Endothelial cell (in vitro differentiated cells): ENCODE measurements at regions not wholly inside any gene's neighbourhood (a gene's known extent, or its start where the extent isn't known, plus 50 kb on each side); places are given as distances from the start of the nearest gene placed in this dataset.
"Not testable (repeated sequence)": the region's sequence is repeated elsewhere in the genome, so short reads cannot be mapped to it uniquely, and the experiment has no call there.

ENCODE experiments used
- DNase-seq: peaks from one replicate; pipeline ENCODE4 v3.0.0; 2021; ENCODE audit warnings: low spot score
- H3K27ac Mint-ChIP-seq: one replicate; pipeline ENCODE4 v1.8.0; 2021; ENCODE audit warnings: mixed read lengths, inconsistent platforms; ENCODE audit not compliant: unreplicated experiment
- H3K27me3 Mint-ChIP-seq: one replicate; pipeline ENCODE4 v1.8.0; 2021; ENCODE audit warnings: mild to moderate bottlenecking, moderate library complexity, mixed read lengths, inconsistent platforms; ENCODE audit not compliant: unreplicated experiment
- H3K36me3 Mint-ChIP-seq: one replicate; pipeline ENCODE4 v1.8.0; 2021; ENCODE audit warnings: mild to moderate bottlenecking, low read depth, mixed read lengths, inconsistent platforms; ENCODE audit not compliant: unreplicated experiment
- H3K4me1 Mint-ChIP-seq: one replicate; pipeline ENCODE4 v1.8.0; 2021; ENCODE audit warnings: mild to moderate bottlenecking, mixed read lengths, inconsistent platforms; ENCODE audit not compliant: unreplicated experiment
- H3K4me3 Mint-ChIP-seq: one replicate; pipeline ENCODE4 v1.8.0; 2021; ENCODE audit warnings: mild to moderate bottlenecking, mixed read lengths, inconsistent platforms; ENCODE audit not compliant: unreplicated experiment
- H3K9me3 Mint-ChIP-seq: one replicate; pipeline ENCODE4 v1.8.0; 2021; ENCODE audit warnings: mixed read lengths, inconsistent platforms; ENCODE audit not compliant: unreplicated experiment
- CTCF ChIP-seq: fragments of 200-600 bp; sonication (generic); IDR thresholded peaks from one replicate; pipeline ENCODE4 v1.5.0; 2021; ENCODE audit warnings: antibody characterized with exemption; ENCODE audit not compliant: unreplicated experiment

GRCh38 chr5:84706678-84707641 is 322.3 kb upstream of the EDIL3 start:
- Mint-ChIP-seq H3K27ac (no peak overlapping the region), H3K4me3 (no peak overlapping the region), H3K9me3 (no peaks in the 10 kb centered on the region), H3K27me3 (no peaks in the 10 kb centered on the region), H3K36me3 (no peaks in the 10 kb centered on the region), H3K4me1 (no peaks in the 10 kb centered on the region)
- no peak for DNase-seq
- TF ChIP-seq CTCF: no peak

- not testable (repeated sequence) for H3K4me3 Mint-ChIP-seq, H3K9me3 Mint-ChIP-seq, H3K4me1 Mint-ChIP-seq, H3K36me3 Mint-ChIP-seq, DNase-seq, H3K27ac Mint-ChIP-seq, H3K27me3 Mint-ChIP-seq
Measured at GRCh38 chr5:84700545-84700944, 315.9 kb upstream of the EDIL3 start.

DNA sequence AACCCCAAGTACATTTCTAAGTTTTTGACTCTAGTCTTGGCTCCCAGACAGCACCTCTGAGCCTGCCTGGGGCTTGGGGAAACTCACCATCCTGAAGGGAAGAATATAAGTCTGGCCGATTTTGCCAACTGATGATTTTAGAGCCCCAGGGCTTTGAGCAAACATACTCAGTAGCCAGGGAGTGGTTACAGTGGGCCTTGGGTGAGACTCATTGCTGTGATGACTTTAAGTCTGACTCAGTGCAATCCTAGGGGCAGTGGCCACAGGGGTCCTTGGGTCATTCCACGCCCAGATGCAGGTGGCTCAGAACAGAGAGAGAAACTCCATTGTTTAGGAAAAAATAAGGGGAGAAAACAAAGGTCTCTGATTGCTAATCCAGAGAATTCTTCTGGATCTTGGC is 312.0 kb upstream of the EDIL3 start:
- no peak overlapping the region for H3K27ac Mint-ChIP-seq
- TF ChIP-seq CTCF: no peak
- no peaks in the 10 kb centered on the region for H3K9me3 Mint-ChIP-seq
- DNase-seq: no peak
- H3K4me3 Mint-ChIP-seq: no peak overlapping the region
- no peaks in the 10 kb centered on the region for H3K27me3 Mint-ChIP-seq
- H3K36me3 Mint-ChIP-seq: no peaks in the 10 kb centered on the region
- no peaks in the 10 kb centered on the region for H3K4me1 Mint-ChIP-seq

GRCh38 chr5:84695330-84695729 is 310.6 kb upstream of the EDIL3 start:
- no peaks in the 10 kb centered on the region for H3K4me1 Mint-ChIP-seq
- TF ChIP-seq CTCF: no peak
- H3K27me3 Mint-ChIP-seq: no peaks in the 10 kb centered on the region
- no peaks in the 10 kb centered on the region for H3K36me3 Mint-ChIP-seq
- no peaks in the 10 kb centered on the region for H3K9me3 Mint-ChIP-seq
- H3K4me3 Mint-ChIP-seq: no peak overlapping the region
- no peak for DNase-seq
- no peak overlapping the region for H3K27ac Mint-ChIP-seq

- Mint-ChIP-seq H3K4me3 (no peak overlapping the region), H3K4me1 (no peaks in the 10 kb centered on the region), H3K9me3 (no peaks in the 10 kb centered on the region), H3K27me3 (no peaks in the 10 kb centered on the region), H3K36me3 (no peaks in the 10 kb centered on the region), H3K27ac (no peak overlapping the region)
- no peak for TF ChIP-seq CTCF
- no peak for DNase-seq
Measured at GRCh38 chr5:84693256-84693655, 308.6 kb upstream of the EDIL3 start.
